ENCODE measurements at regions not wholly inside any gene's neighbourhood (a gene's known extent, or its start where the extent isn't known, plus 50 kb on each side); places are given as distances from the start of the nearest gene placed in this dataset.

DNA sequence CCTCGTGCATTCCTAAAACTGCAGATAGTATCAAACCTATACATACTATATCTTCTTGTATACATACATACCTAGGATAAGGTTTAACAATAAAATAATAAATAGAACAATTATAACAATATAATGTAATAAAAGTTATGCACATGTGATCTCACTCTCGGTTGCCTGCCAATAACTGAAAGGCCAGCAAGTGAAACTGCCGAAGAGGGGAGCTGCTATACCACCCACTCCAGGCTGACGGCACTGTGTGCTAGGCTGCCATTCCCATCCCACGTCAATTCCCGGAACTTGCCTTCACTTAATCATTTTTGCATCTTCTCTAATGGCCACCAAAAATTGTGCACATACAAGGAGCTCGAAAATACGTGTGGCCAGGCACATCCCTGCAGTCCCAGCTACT, 451.1 kb upstream of the FAT1 start:
- no peak for DNase-seq (ENCODE audit: low read depth in 4 of 4, low spot score in 3 of 4)

DNA sequence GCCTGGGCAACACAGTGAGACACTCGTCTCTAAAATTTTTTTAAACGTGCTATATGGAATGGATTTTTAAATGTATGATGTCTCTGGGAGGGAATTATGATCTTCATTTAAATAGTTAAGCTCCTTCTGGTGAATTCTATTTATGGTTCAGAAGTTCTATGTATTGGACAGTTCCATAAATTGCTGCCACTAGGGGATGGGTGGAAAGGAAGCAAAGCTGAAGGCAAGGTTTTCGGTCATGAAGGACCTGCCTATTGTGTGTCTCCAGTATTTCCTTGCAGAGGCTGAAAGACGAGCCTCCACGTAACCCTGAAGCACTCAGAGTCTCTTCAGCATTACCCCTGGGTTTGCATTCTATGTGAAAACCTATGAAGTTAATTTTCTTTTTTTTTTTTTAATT, 451.5 kb upstream of the FAT1 start:
- DNase-seq (ENCODE audit: low read depth in 4 of 4, low spot score in 3 of 4): no peak

DNA sequence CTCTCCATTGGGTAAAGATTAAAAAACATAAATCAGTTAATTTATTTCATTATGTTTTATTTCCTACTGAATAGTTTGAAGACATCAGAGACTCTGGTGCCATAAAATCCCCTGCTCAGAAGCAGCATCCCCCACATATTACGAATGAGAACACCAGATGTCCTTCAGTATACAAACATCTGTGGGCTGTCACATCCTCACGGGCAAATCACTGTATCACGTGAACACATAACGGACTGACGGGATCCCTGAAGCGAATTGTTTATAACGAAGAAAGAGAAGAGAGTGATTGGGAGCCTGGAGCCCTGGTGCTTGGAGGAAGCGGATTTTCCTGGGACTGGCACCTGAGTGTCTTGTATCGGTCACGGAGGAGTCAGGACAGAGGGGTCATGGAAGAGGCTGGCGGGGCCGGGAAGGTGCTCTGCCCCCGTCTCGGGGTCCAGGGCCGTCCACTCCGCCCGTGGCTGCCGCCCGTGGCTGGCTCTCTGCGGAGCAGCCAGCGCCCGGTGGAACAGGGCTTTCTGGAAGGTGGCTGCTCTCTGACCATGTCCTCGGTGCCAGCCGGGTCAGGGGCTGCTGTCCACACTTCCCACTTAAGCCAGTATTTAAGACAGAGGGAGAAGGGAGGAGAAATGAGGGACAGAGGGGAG, 452.7 kb upstream of the FAT1 start:
- DNase-seq (ENCODE audit: low read depth in 4 of 4, low spot score in 3 of 4): peak in 2 of 4 donors; percentile 25 to 36

DNA sequence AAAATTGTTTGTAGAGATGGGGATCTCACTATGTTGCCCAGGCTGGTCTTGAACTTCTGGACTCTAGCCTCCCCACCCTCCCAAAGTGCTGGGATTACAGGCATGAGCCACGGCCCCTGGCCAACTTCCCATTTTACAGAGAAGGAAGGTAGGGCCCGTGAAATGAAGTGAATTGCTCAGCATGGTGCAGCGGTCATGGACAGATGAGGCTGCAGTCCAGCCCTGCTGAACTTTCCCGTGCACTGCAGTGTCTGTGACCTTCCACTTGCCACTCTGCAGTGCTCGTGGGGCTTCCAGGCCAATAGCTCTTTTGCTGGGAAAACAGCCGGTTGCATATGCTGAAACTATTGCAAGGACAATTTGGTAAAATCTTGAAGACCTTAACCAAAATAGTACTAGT, 454.4 kb upstream of the FAT1 start:
- no peak for DNase-seq (ENCODE audit: low read depth in 4 of 4, low spot score in 3 of 4)

DNA sequence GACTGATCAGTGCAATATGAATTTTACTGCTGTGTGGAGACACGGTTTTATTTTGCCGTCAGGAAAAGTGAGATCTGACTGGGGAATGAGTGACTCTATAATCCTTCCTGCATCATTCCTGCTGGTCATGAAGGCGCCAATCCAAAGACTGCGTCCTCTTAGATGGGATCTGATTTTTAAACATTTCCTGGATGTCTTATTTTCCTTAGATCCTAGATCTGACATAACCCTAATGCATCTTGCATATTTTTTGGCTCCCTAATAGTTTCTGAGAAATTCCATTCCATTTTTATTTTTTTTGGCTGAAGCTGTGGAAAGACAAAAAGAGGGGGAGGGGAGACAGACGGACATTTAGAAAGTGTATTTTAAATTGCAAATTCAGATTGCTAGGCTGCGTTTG, 454.9 kb upstream of the FAT1 start:
- no peak for DNase-seq (ENCODE audit: low read depth in 4 of 4, low spot score in 3 of 4)

DNA sequence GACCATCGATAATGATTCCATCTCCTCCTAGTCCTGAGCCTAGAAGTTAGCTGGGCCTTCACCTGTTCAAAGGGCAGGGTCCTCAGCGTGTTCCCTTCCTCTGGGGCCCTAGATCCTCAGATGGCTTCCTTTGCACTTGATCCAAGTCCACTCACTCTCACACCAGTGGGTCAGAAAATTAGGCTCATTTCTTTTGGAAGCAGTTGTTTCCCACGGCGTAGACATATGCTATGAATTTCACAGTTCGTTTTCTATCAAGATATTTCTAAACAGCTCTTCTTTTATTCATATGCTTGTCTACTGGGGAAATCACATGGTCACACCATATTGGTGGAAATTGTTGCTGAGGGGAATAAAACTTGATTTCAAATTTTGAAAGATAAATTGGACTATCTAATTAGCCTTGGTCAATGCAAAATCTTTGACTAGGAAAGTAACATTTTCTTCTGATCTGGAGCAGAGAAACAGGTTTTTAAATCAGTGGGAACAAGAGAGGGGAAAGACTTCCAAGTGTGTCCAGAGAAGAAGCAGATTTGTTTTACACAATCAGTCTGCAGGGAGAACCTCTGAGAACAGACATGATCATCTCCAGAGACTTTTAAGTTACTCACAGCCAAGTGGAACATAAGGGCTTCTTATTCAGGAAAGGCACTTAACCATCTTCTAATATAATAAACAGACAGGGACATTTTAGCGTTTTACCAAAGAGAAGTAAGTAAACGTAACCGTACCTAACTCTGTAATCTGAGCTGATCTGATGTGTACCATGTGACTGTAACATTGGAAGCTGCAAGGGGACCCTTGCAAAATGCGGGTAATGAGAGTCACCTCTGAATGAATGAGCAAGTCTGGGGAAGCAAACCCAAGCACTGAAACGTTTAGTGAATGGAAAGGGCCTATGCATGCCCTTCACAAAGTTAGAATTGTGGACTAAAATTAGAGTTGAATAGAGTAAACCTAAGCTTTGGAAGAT, 455.7 kb upstream of the FAT1 start:
- DNase-seq (ENCODE audit: low read depth in 4 of 4, low spot score in 3 of 4): no peak

DNA sequence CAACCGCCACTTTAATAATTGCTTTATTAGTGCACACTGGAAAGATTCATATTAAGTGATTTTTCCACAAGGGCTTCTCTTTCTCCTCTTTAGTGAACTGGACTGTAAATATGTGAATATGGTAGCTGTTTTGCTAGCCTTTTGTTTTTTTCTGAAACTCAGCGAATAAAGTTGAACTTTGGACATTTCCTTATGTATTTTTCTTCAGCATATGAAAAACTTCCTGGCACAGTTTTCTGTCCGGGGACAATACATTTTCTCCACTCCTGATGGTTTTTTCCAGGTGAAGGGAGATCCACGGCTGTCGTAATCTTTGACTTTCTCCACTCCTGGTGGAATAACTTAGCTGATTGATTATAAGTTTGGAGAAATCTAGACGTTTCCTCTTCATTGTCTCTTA, 457.4 kb upstream of the FAT1 start:
- DNase-seq (ENCODE audit: low read depth in 4 of 4, low spot score in 3 of 4): no peak

DNA sequence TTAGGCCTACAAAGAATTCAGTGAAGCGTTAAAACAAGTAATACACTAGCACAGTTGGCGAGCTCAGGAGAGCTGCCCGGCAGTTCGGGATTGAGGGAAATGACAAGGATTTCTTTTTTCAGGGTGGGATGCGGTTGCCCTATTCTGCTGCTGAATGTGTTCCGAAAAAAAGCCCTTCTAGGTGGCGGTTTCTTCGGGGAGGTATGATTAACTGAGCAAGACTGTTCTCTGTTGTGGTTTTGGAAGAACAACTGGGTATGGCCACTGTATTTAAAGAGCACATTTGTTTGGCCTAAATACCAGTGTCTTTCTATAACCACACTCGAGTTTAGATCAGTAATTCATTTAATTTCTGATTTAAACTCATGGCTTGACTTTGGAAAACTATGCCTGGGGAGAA, 459.7 kb upstream of the FAT1 start:
- no peak for DNase-seq (ENCODE audit: low read depth in 4 of 4, low spot score in 3 of 4)

DNA sequence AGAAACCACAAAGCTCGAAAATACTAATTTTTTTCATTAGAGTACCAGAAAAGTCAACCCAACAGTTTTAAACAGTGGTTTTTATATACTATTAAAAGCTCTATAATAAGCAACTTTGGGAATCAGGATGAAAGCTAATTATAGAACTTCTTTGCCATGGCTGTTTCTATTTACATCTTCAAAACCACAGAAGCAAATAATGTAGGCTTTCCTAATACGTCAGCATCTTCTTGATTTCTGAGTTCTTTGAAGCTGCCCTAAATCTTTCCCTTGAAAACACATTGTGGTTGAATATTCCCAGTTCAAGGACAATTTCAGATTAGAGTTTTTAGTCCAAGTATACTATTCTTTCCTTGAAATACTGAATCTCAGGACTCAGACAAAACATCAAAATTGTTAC, 460.2 kb upstream of the FAT1 start:
- DNase-seq (ENCODE audit: low read depth in 4 of 4, low spot score in 3 of 4): no peak

DNA sequence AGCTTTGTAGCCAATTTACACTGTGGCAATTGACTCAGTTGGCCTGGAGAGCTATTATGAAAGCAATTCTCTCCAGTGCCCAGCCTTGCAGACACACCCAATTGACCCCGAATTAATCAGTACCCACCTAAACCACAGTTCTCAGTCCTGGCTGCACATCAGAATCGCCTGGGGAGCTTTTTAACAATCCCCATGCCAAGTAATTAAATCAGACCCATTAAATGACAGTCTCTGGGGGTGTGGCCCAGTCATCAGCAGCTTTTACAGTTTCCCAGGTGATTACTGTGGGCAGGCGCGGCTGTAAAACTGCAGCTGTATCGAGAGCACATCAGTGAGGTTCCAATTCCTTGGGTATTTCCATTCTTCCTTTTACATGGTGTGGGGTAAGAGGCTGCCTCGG, 460.9 kb upstream of the FAT1 start:
- peak in 1 of 4 donors; percentile 31 for DNase-seq (ENCODE audit: low read depth in 4 of 4, low spot score in 3 of 4)

DNA sequence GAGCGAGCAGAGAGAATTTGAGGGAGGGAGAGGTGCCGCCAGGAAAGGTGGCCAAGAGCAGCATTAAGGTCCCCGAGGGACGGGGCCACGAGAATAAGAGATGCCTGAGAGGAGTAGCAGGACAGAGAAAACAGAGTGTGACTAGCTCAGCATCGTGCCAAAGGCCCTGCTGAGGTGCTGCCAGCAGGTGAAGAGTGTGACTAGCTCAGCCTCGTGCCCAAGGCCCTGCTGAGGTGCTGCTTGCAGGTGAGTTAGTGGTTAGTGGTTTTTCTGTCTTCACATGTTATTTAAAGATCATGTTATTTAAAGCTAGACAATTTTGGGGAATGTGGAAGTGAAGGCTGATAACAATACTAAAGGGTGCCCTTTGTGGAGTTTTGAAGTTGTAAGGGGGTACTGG, 464.5 kb upstream of the FAT1 start:
- no peak for DNase-seq (ENCODE audit: low read depth in 4 of 4, low spot score in 3 of 4)

DNA sequence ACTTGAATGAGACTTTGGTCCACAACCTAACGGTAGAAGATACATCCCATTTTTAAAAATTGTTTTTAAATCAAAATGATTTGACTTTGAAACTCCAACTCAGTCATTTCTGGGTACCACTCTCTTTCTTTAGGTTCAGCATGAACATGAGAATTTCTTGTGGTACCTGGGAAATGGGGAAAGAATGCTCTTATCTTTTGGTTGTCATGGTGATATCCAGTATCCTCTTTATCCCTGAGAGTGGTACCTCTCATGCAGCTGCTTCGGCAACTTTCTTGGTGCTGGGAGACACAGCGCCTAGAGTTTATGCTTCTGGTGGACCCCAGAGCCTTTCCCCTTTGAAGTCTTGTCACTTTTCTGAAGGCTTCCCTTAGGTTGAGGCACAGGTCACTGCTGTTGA, 465.1 kb upstream of the FAT1 start:
- no peak for DNase-seq (ENCODE audit: low read depth in 4 of 4, low spot score in 3 of 4)

DNA sequence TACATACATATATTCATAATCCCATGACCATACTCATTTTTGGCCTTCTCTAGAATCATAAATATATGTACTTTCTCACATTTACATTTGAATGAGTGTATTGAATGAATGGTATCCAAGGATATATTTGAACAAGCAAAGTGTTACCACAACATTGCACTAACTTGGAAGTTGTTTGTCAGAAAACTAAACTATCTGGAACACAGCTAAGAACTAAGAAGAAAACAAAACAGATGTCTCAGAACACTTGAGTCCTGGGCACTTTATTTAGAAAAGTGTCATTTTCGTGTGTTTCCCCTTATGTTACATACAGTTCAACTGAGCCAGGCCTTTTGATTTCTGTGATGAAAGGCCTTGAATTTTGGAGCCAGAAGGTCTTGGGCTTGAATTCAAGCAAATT, 466.7 kb upstream of the FAT1 start:
- DNase-seq (ENCODE audit: low read depth in 4 of 4, low spot score in 3 of 4): no peak

DNA sequence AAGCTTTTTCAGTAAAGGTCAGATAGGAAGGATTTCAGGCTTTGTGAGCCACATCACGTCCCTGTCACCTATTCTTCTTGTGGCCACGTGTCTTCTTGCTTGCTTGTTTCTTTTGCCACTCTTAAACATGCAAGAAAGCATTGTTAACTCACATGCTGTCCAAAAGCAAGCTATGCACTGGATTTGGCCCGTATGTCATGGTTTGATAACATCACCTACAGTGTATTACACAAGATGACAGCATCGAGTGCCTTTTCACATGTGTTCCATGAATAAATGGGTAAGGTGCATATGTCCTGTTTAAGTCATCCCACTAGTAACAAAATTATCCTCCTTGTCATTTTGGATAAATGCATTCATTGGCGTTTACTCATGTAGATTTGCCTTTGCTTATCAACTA, 468.0 kb upstream of the FAT1 start:
- DNase-seq (ENCODE audit: low read depth in 4 of 4, low spot score in 3 of 4): no peak

DNA sequence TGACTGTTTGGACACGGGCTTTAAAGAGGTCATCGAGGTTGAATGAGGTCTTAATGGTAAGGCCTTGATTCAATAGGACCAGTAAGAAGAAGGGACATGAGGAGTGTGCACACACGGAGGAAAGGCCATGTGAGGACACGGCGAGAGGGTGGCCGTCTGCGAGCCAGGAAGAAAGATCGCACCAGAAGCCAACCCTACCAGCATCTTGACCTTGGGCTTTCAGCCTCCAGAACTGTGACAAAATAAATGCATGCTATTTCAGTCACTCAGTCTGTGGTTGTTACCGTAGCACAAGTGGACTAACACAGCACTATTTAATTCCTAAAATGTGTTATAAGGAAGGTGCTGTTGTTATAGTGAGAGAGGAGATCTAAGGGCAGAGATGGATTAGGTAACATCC, 468.6 kb upstream of the FAT1 start:
- no peak for DNase-seq (ENCODE audit: low read depth in 4 of 4, low spot score in 3 of 4)

DNA sequence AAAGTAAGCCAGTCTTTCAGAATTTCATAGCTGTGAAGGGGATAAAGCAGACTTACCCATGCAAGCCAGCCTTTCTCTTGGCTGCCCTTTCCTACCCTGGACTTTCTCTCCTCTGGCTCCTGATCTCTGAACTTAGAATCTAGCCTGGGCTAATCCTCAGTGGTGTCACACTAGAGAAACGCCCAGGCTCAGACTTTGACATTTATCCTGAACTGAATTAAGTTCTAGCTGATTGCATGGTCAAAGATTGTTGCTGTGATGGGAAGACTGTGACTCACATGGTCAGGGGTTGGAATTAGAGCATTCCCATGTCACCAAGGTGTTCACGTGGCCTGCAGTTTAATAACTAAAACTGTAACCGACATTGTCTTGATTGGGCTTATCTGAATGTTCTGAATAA, 469.5 kb upstream of the FAT1 start:
- no peak for DNase-seq (ENCODE audit: low read depth in 4 of 4, low spot score in 3 of 4)

DNA sequence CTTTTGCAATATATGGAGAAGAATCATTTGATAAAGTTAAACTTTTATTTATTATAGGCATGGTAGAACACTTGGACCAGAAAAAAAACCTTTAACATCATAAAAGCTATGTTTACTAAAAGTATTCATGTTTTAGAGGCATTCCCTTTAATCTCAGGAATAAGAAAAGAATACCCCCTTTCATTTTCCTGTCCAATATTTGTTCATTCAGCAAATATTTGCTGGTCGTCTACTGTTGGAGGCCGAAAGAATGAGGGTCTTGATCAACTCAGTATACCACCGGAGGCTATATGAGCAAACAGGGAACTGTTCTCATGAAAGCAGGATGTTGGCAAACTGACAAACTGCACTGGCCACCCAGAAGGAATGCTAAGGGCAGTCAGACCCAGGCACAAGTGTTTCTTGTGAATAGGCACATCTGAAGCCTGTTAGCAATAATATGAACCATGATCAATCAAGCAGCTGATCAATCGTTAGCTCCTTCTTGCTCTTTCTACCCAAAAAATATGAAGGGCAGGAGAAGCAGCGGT, 480.8 kb upstream of the FAT1 start:
- DNase-seq (ENCODE audit: low read depth in 4 of 4, low spot score in 3 of 4): no peak

DNA sequence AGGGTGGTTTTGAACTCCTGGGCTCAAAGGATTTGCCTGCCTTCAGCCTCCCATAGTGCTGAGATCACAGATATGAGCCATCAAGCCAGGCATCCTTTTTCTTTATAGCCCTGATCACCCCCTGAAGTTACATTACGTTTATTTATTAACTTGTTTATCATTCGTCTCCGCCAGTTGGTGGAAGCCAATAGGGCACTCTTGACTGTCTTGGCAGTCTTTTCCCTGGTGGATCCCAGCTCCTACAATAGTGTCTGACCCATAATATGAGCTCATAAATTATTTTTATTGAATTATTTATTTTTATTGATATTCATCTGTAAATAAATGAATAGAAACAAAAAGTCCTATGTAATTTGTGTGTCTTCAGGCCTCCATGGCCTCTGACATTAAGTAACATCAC, 484.3 kb upstream of the FAT1 start:
- DNase-seq (ENCODE audit: low read depth in 4 of 4, low spot score in 3 of 4): no peak

DNA sequence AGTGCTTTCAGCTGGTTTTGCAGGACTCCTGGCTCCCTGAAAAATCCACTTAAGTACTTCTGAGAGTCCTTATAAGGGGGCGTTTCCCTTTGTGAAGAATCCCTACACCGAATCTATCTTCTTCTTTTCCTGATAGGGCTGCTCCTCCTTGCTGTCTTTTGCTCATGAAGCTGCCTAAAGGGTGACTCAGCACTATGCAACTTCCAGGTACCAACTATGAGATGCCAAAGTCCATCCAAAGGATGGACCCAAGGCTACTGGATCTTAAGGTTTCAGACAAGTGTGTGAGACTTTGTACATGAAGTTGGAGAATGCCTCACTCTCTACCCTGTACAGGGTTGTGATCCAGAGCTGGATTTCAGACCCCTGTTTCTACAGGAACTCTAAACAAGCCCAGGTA, 485.0 kb upstream of the FAT1 start:
- DNase-seq (ENCODE audit: low read depth in 4 of 4, low spot score in 3 of 4): no peak

DNA sequence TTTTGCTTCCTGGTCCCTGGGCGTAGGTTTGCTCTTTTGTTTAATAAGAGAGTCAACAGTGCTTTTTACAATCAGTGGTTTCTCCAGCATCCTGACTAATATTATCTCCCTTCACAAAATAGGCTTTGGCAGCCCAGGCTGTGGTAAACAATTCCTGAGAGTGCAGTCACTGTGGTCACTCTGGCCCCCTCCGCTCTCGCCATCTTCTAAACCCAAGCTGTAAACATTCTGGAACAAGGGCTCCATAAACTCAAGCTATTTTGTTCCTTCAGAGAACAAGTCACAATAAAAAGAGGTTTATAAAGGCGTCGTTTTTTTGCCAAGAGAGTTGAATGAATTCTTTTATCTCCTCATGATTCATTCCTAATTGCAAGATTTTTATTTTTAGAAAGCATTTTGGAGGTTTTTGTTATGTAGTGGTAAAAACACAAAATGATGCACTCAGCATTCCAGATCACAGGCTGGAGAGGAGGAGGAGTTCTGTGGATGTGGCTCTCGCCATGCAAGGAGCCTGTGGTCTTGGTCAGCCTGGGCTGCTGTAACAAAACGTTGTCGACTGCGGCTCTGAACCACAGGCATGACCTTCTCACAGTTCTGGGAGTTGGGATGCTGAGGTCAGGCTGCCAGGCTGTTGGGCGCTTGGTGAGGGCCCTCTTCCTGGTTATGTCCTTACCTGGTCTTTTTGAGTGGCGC, 486.4 kb upstream of the FAT1 start:
- no peak for DNase-seq (ENCODE audit: low read depth in 4 of 4, low spot score in 3 of 4)

DNA sequence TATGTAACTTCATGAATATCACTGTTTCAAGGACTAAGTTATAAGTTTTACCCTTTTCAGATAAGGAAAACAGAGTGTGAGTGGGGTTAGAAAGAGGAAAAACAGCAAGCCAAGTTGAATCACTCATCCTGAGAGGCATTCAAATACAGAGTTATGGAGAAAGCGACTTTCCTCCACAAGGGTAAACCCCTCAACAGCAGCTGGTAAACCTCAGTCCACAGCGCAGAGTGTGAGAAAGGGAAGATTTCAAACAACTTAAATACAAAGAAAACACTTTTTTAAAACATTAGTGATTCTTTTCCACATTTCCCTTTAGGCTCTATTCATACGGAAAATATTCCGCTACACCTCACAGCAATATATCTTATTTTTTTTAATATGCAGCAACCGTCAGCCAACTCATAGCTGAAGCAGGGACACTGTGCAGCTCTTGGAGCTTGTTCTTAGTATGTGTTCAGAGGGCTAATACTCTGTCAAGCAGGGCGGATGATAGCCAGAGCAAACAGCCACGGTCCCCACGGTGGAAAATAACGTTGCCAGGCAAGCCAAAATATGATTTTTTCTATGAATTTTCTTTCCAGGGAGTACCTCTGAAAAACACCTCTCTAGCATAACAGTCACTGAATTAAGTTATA, 488.9 kb upstream of the FAT1 start:
- DNase-seq (ENCODE audit: low read depth in 4 of 4, low spot score in 3 of 4): peak in 1 of 4 donors; percentile 12
